ENCODE measurements at regions not wholly inside any gene's neighbourhood (a gene's known extent, or its start where the extent isn't known, plus 50 kb on each side); places are given as distances from the start of the nearest gene placed in this dataset.

DNA sequence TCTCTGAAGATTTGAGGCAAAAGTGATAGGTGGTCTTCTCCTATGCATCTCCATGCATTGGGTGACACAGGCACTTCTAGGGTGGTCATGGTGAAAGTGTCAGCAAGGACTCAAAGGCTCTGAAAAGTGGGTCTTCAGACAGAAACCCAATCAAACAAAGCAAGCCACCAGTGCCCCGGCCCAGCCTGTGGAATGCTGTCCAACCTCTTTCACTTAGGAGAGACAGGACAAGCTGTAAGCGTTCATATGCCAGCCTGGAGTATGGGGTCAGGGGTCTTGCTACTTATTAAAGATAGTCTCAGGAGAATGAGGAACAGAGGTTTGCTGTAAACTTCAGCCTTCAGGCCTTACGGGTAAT, 324.5 kb downstream of the GADD45G start:
- H3K27me3 ChIP-seq (ENCODE audit: control insufficient read depth in 2 of 2, insufficient read depth in 2 of 2, low read length in 2 of 2), result no peaks in the 10 kb centered on the region
- no peaks in the 10 kb centered on the region for H3K9me3 ChIP-seq (ENCODE audit: control insufficient read depth in 2 of 2, low read length in 2 of 2)
- no peak overlapping the region for H3K27ac ChIP-seq (ENCODE audit: low read depth in 2 of 2, low read length in 2 of 2)
- peaks cover 0 to 5% of the 10 kb centered on the region in 2 donors for H3K4me1 ChIP-seq (ENCODE audit: control insufficient read depth in 2 of 2, insufficient read depth in 2 of 2, low read length in 2 of 2)
- no peak overlapping the region for H3K9ac ChIP-seq (ENCODE audit: low read depth in 1 of 2, low read length in 2 of 2)
- H3K4me3 ChIP-seq (ENCODE audit: low read length in 2 of 2), result no peak overlapping the region
- no peaks in the 10 kb centered on the region for H3K36me3 ChIP-seq (ENCODE audit: control insufficient read depth in 2 of 2, insufficient read depth in 2 of 2, low read length in 2 of 2)

GRCh38 chr9:89929673-89930480, 325.1 kb downstream of the GADD45G start:
- Histone ChIP-seq H3K27ac (ENCODE audit: low read depth in 2 of 2, low read length in 2 of 2) (no peak overlapping the region), H3K9me3 (ENCODE audit: control insufficient read depth in 2 of 2, low read length in 2 of 2) (no peaks in the 10 kb centered on the region), H3K4me3 (ENCODE audit: low read length in 2 of 2) (no peak overlapping the region), H3K27me3 (ENCODE audit: control insufficient read depth in 2 of 2, insufficient read depth in 2 of 2, low read length in 2 of 2) (no peaks in the 10 kb centered on the region), H3K4me1 (ENCODE audit: control insufficient read depth in 2 of 2, insufficient read depth in 2 of 2, low read length in 2 of 2) (peaks cover 0 to 5% of the 10 kb centered on the region in 2 donors), H3K9ac (ENCODE audit: low read depth in 1 of 2, low read length in 2 of 2) (no peak overlapping the region), H3K36me3 (ENCODE audit: control insufficient read depth in 2 of 2, insufficient read depth in 2 of 2, low read length in 2 of 2) (no peaks in the 10 kb centered on the region)

GRCh38 chr9:89933578-89933977, 328.8 kb downstream of the GADD45G start:
- Histone ChIP-seq H3K36me3 (ENCODE audit: control insufficient read depth in 2 of 2, insufficient read depth in 2 of 2, low read length in 2 of 2) (no peaks in the 10 kb centered on the region), H3K9me3 (ENCODE audit: control insufficient read depth in 2 of 2, low read length in 2 of 2) (no peaks in the 10 kb centered on the region), H3K4me3 (ENCODE audit: low read length in 2 of 2) (no peak overlapping the region), H3K9ac (ENCODE audit: low read depth in 1 of 2, low read length in 2 of 2) (no peak overlapping the region), H3K4me1 (ENCODE audit: control insufficient read depth in 2 of 2, insufficient read depth in 2 of 2, low read length in 2 of 2) (no peaks in the 10 kb centered on the region), H3K27ac (ENCODE audit: low read depth in 2 of 2, low read length in 2 of 2) (no peak overlapping the region), H3K27me3 (ENCODE audit: control insufficient read depth in 2 of 2, insufficient read depth in 2 of 2, low read length in 2 of 2) (no peaks in the 10 kb centered on the region)

DNA sequence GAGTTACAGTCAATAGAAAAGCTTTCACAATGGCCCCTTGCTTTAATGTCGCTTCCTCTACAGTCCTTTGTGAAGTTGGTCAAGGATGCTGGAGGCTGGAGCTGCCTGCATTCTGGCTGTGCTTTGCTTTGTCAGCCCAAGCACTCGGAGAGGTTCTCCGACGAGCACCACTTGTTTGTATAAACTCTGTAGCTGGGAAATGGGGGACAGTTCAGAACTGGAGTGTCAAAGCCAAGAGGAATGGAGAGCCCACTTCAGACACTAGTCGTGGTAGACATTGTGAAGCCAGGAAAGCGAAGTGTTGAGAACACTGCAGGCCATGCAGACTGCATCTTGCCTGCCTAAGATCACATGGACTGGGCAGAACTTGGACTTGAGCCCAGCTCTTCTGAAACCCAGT, 330.3 kb downstream of the GADD45G start:
- Histone ChIP-seq H3K4me3 (ENCODE audit: low read length in 2 of 2) (no peak overlapping the region), H3K27ac (ENCODE audit: low read depth in 2 of 2, low read length in 2 of 2) (no peak overlapping the region), H3K9ac (ENCODE audit: low read depth in 1 of 2, low read length in 2 of 2) (no peak overlapping the region), H3K9me3 (ENCODE audit: control insufficient read depth in 2 of 2, low read length in 2 of 2) (no peaks in the 10 kb centered on the region), H3K36me3 (ENCODE audit: control insufficient read depth in 2 of 2, insufficient read depth in 2 of 2, low read length in 2 of 2) (no peaks in the 10 kb centered on the region), H3K27me3 (ENCODE audit: control insufficient read depth in 2 of 2, insufficient read depth in 2 of 2, low read length in 2 of 2) (no peaks in the 10 kb centered on the region), H3K4me1 (ENCODE audit: control insufficient read depth in 2 of 2, insufficient read depth in 2 of 2, low read length in 2 of 2) (no peaks in the 10 kb centered on the region)

DNA sequence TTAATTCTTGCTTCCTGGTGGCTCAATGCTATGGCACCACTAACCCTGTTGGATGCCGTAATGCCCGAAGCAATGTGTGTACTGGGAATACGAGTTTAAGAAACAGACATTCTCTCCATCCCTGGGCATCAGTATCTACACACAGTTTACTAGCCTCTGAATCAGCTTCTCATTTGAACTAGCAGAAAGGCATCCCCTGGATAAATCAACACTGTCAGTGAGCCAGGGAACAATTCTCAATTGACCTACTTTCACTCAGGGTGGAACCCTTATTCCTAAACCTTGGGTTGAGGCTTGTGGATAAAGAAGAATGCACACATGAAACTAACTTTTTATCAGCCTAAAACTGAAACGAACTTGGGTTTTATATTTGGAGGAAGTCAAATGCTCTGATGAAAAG, 331.0 kb downstream of the GADD45G start:
- Histone ChIP-seq H3K4me1 (ENCODE audit: control insufficient read depth in 2 of 2, insufficient read depth in 2 of 2, low read length in 2 of 2) (no peaks in the 10 kb centered on the region), H3K36me3 (ENCODE audit: control insufficient read depth in 2 of 2, insufficient read depth in 2 of 2, low read length in 2 of 2) (no peaks in the 10 kb centered on the region), H3K4me3 (ENCODE audit: low read length in 2 of 2) (no peak overlapping the region), H3K27me3 (ENCODE audit: control insufficient read depth in 2 of 2, insufficient read depth in 2 of 2, low read length in 2 of 2) (no peaks in the 10 kb centered on the region), H3K9ac (ENCODE audit: low read depth in 1 of 2, low read length in 2 of 2) (no peak overlapping the region), H3K9me3 (ENCODE audit: control insufficient read depth in 2 of 2, low read length in 2 of 2) (no peaks in the 10 kb centered on the region), H3K27ac (ENCODE audit: low read depth in 2 of 2, low read length in 2 of 2) (no peak overlapping the region)

DNA sequence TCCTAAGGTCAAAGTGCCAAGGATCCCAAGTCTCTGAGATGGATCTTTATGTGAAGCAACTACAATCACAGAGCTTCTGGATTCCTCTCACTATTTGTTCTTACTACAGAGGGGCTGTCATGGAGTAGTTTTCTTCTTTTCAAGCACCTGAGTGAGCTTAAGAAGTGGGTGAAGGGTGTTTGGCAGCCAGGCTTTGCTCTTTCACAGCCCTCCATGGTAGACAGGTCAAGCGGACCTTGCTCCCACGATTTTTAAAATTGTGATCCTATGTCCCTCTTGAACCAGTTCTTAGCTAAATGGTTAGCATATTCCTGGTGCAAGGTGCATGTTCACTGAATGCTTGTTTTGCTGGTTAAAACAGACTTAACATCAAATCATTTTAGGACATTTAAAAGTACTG, 332.2 kb downstream of the GADD45G start:
- H3K36me3 ChIP-seq (ENCODE audit: control insufficient read depth in 2 of 2, insufficient read depth in 2 of 2, low read length in 2 of 2), result no peaks in the 10 kb centered on the region
- H3K27me3 ChIP-seq (ENCODE audit: control insufficient read depth in 2 of 2, insufficient read depth in 2 of 2, low read length in 2 of 2), result no peaks in the 10 kb centered on the region
- no peak overlapping the region for H3K4me3 ChIP-seq (ENCODE audit: low read length in 2 of 2)
- H3K9me3 ChIP-seq (ENCODE audit: control insufficient read depth in 2 of 2, low read length in 2 of 2), result no peaks in the 10 kb centered on the region
- H3K9ac ChIP-seq (ENCODE audit: low read depth in 1 of 2, low read length in 2 of 2), result no peak overlapping the region
- no peak overlapping the region for H3K27ac ChIP-seq (ENCODE audit: low read depth in 2 of 2, low read length in 2 of 2)
- H3K4me1 ChIP-seq (ENCODE audit: control insufficient read depth in 2 of 2, insufficient read depth in 2 of 2, low read length in 2 of 2), result no peaks in the 10 kb centered on the region

DNA sequence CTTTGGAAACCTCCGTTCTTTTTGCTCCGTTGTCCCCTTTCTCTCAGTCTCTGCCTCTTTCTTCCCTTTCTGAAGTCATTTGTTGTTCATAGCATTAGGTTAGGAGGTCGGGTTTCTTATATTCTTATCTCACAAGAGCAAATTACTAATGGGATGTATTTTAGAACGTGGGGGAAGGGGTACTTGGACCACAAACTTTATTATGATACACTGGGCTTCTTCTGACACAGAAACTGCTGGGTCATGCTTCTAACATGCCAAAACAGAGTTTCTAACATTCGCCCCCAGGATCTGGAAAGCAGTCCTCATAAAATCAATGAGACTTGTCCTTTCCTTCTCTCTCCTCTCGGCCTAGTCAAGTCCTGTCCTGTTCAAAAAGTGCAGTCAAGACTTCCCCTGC, 334.4 kb downstream of the GADD45G start:
- no peak overlapping the region for H3K4me3 ChIP-seq (ENCODE audit: low read length in 2 of 2)
- no peak overlapping the region for H3K27ac ChIP-seq (ENCODE audit: low read depth in 2 of 2, low read length in 2 of 2)
- H3K36me3 ChIP-seq (ENCODE audit: control insufficient read depth in 2 of 2, insufficient read depth in 2 of 2, low read length in 2 of 2), result no peaks in the 10 kb centered on the region
- no peaks in the 10 kb centered on the region for H3K27me3 ChIP-seq (ENCODE audit: control insufficient read depth in 2 of 2, insufficient read depth in 2 of 2, low read length in 2 of 2)
- H3K9me3 ChIP-seq (ENCODE audit: control insufficient read depth in 2 of 2, low read length in 2 of 2), result no peaks in the 10 kb centered on the region
- H3K9ac ChIP-seq (ENCODE audit: low read depth in 1 of 2, low read length in 2 of 2), result no peak overlapping the region
- H3K4me1 ChIP-seq (ENCODE audit: control insufficient read depth in 2 of 2, insufficient read depth in 2 of 2, low read length in 2 of 2), result no peaks in the 10 kb centered on the region

DNA sequence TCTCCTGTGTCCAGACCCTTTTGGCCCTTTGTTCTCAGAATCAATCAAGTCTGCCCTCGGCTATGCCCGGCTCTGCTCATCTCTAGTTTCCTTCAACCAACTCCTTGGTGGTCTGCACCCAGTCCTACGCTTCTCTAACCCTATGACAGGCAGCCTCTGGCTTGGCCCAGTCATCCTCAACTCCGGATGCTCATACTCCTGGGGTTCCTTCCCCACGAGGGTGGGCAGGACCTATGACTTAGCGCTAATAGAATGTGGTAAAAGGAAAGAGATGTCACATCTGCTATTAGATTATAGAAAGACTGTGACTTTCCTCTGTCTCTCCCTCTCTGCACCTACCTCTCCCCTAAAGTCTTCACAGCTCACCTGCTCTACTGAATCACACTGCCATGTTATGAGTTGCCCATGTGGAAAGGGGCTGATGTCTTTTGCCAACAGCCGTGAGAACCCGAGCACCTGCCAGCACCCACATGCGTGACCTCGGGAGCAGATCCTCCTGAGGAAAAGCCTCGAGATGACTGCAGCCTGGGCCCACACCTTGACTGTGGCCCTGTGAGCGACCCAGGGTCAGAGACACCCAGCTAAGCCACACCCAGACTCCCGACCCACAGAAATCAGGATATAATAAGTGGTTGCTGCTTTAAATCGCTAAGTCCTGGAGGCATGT, 334.9 kb downstream of the GADD45G start:
- Histone ChIP-seq H3K36me3 (ENCODE audit: control insufficient read depth in 2 of 2, insufficient read depth in 2 of 2, low read length in 2 of 2) (no peaks in the 10 kb centered on the region), H3K4me3 (ENCODE audit: low read length in 2 of 2) (no peak overlapping the region), H3K9me3 (ENCODE audit: control insufficient read depth in 2 of 2, low read length in 2 of 2) (no peaks in the 10 kb centered on the region), H3K9ac (ENCODE audit: low read depth in 1 of 2, low read length in 2 of 2) (no peak overlapping the region), H3K27ac (ENCODE audit: low read depth in 2 of 2, low read length in 2 of 2) (no peak overlapping the region), H3K27me3 (ENCODE audit: control insufficient read depth in 2 of 2, insufficient read depth in 2 of 2, low read length in 2 of 2) (no peaks in the 10 kb centered on the region), H3K4me1 (ENCODE audit: control insufficient read depth in 2 of 2, insufficient read depth in 2 of 2, low read length in 2 of 2) (no peaks in the 10 kb centered on the region)

- no peak overlapping the region for H3K27ac ChIP-seq (ENCODE audit: low read depth in 2 of 2, low read length in 2 of 2)
- no peaks in the 10 kb centered on the region for H3K36me3 ChIP-seq (ENCODE audit: control insufficient read depth in 2 of 2, insufficient read depth in 2 of 2, low read length in 2 of 2)
- no peaks in the 10 kb centered on the region for H3K4me1 ChIP-seq (ENCODE audit: control insufficient read depth in 2 of 2, insufficient read depth in 2 of 2, low read length in 2 of 2)
Measured at GRCh38 chr9:89940625-89941024, 335.8 kb downstream of the GADD45G start.

DNA sequence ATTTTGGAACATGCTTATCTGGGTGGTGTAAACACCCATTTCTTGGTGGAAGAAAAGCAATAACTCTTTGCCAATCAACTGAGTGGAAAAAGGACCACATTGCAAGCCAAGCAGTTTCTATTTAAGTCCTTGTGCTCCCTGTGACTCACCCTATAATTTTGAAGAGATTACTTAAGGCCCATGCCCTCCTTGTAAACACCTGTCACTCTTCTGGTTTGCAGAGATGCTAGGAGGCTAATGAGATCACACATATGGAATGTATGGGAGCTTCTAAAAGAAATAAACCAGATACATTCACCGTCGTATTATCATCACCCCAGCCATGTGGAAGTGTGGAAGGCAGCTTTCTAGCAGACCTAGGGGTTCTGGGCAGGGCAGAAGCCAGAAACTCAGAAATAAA, 337.1 kb downstream of the GADD45G start:
- H3K4me3 ChIP-seq (ENCODE audit: low read length in 2 of 2), result no peak overlapping the region
- H3K9ac ChIP-seq (ENCODE audit: low read depth in 1 of 2, low read length in 2 of 2), result no peak overlapping the region
- H3K9me3 ChIP-seq (ENCODE audit: control insufficient read depth in 2 of 2, low read length in 2 of 2), result no peaks in the 10 kb centered on the region
- no peaks in the 10 kb centered on the region for H3K4me1 ChIP-seq (ENCODE audit: control insufficient read depth in 2 of 2, insufficient read depth in 2 of 2, low read length in 2 of 2)
- H3K36me3 ChIP-seq (ENCODE audit: control insufficient read depth in 2 of 2, insufficient read depth in 2 of 2, low read length in 2 of 2), result no peaks in the 10 kb centered on the region
- H3K27me3 ChIP-seq (ENCODE audit: control insufficient read depth in 2 of 2, insufficient read depth in 2 of 2, low read length in 2 of 2), result no peaks in the 10 kb centered on the region
- H3K27ac ChIP-seq (ENCODE audit: low read depth in 2 of 2, low read length in 2 of 2), result no peak overlapping the region

More at GRCh38 chr9:89940625-89941024, 335.8 kb downstream of the GADD45G start:
- H3K27me3 ChIP-seq (ENCODE audit: control insufficient read depth in 2 of 2, insufficient read depth in 2 of 2, low read length in 2 of 2), result no peaks in the 10 kb centered on the region
- no peak overlapping the region for H3K9ac ChIP-seq (ENCODE audit: low read depth in 1 of 2, low read length in 2 of 2)
- no peaks in the 10 kb centered on the region for H3K9me3 ChIP-seq (ENCODE audit: control insufficient read depth in 2 of 2, low read length in 2 of 2)
- H3K4me3 ChIP-seq (ENCODE audit: low read length in 2 of 2), result no peak overlapping the region

Data from mucosa of rectum (tissue), 2 donors.